Progenitor cell of endocrine pancreas (in vitro differentiated cells): ENCODE measurements at regions not wholly inside any gene's neighbourhood (a gene's known extent, or its start where the extent isn't known, plus 50 kb on each side); places are given as distances from the start of the nearest gene placed in this dataset.

Experiments
- DNase-seq: peaks from one replicate; pipeline ENCODE4 v3.0.0; 2021; ENCODE audit warnings: low spot score; ENCODE audit not compliant: unreplicated experiment
- H3K27ac Mint-ChIP-seq: 2 replicates; pipeline ENCODE4 v1.8.0; 2021; ENCODE audit warnings: mild to moderate bottlenecking, moderate library complexity, mixed read lengths
- H3K27me3 Mint-ChIP-seq: 2 replicates; pipeline ENCODE4 v1.8.0; 2021; ENCODE audit warnings: mixed read lengths
- H3K36me3 Mint-ChIP-seq: 2 replicates; pipeline ENCODE4 v1.8.0; 2022; ENCODE audit warnings: mixed read lengths; ENCODE audit not compliant: insufficient read depth
- H3K4me1 Mint-ChIP-seq: 2 replicates; pipeline ENCODE4 v1.8.0; 2021; ENCODE audit warnings: low read depth, mixed read lengths
- H3K4me3 Mint-ChIP-seq: 2 replicates; pipeline ENCODE4 v1.8.0; 2021; ENCODE audit warnings: low read depth, mild to moderate bottlenecking, moderate library complexity, mixed read lengths
- H3K9me3 Mint-ChIP-seq: 2 replicates; pipeline ENCODE4 v1.8.0; 2021; ENCODE audit warnings: low read depth, mixed read lengths
- TF ChIP-seq, protein P1 (sequence below): fragments of 200-600 bp; sonication (generic); IDR thresholded peaks from one replicate; pipeline ENCODE4 v1.5.0; 2021; ENCODE audit warnings: antibody characterized with exemption, mild to moderate bottlenecking; ENCODE audit not compliant: unreplicated experiment

- no peaks in the 10 kb centered on the region for H3K36me3 Mint-ChIP-seq
- TF ChIP-seq, protein P1, sequence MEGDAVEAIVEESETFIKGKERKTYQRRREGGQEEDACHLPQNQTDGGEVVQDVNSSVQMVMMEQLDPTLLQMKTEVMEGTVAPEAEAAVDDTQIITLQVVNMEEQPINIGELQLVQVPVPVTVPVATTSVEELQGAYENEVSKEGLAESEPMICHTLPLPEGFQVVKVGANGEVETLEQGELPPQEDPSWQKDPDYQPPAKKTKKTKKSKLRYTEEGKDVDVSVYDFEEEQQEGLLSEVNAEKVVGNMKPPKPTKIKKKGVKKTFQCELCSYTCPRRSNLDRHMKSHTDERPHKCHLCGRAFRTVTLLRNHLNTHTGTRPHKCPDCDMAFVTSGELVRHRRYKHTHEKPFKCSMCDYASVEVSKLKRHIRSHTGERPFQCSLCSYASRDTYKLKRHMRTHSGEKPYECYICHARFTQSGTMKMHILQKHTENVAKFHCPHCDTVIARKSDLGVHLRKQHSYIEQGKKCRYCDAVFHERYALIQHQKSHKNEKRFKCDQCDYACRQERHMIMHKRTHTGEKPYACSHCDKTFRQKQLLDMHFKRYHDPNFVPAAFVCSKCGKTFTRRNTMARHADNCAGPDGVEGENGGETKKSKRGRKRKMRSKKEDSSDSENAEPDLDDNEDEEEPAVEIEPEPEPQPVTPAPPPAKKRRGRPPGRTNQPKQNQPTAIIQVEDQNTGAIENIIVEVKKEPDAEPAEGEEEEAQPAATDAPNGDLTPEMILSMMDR = no peak
- H3K27me3 Mint-ChIP-seq = no peaks in the 10 kb centered on the region
- peaks cover 10% of the 10 kb centered on the region for H3K9me3 Mint-ChIP-seq
- H3K27ac Mint-ChIP-seq = no peak overlapping the region
- H3K4me3 Mint-ChIP-seq = no peak overlapping the region
- DNase-seq = no peak
- H3K4me1 Mint-ChIP-seq = no peaks in the 10 kb centered on the region
Measured at GRCh38 chr7:109835577-109835976, 1255.3 kb upstream of the LRRN3 start.

DNA sequence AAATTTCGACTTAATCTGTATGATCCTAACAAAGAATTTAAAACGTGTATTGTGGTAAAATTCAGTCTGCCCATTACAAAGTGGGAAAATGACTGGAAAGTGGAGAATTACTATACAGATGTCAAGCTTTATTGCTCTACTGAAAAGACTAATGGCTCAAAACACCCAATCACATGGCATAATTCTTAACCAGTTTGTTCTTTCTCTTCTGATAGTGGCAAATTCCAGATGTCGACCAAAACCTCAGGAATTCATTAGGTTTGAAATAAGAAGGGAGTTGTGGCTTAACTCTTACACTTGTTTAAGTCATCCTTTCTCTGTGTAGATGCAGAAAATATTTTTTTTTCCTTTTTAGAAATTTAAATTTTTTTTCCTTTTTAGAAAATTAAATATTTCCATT lies 1254.9 kb upstream of the LRRN3 start:
- no peak overlapping the region for H3K4me3 Mint-ChIP-seq
- no peak for DNase-seq
- H3K4me1 Mint-ChIP-seq = no peaks in the 10 kb centered on the region

DNA sequence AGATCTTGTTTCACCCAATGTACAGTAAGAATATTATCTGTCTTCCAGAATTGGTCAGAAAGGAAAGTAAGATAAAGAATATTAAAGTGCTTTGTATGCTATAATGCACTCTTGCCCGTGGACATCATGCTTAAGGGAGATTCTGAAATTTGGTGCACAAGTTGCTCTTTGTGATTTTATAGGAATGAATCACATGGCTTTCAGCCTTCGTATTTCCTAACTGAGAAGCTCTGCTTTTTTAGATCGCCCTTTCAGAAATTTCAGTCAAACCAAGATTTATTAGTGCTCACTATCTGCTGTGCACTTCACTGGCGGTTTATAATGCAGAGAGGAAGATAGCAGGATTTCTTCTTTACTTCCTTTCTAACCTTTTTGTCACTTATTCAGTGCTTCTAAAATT lies 1248.5 kb upstream of the LRRN3 start:
- no peaks in the 10 kb centered on the region for H3K27me3 Mint-ChIP-seq
- H3K9me3 Mint-ChIP-seq = peaks cover 4% of the 10 kb centered on the region
- no peak overlapping the region for H3K27ac Mint-ChIP-seq
- no peak for DNase-seq
- TF ChIP-seq, protein P1 = no peak
- H3K4me1 Mint-ChIP-seq = peaks cover 19% of the 10 kb centered on the region
- H3K36me3 Mint-ChIP-seq = no peaks in the 10 kb centered on the region
- no peak overlapping the region for H3K4me3 Mint-ChIP-seq

More for the DNA sequence above, 1254.9 kb upstream of the LRRN3 start:
- Mint-ChIP-seq H3K27me3 (no peaks in the 10 kb centered on the region), H3K27ac (no peak overlapping the region), H3K36me3 (no peaks in the 10 kb centered on the region), H3K9me3 (peaks cover 10% of the 10 kb centered on the region)
- TF ChIP-seq, protein P1 = no peak

DNA sequence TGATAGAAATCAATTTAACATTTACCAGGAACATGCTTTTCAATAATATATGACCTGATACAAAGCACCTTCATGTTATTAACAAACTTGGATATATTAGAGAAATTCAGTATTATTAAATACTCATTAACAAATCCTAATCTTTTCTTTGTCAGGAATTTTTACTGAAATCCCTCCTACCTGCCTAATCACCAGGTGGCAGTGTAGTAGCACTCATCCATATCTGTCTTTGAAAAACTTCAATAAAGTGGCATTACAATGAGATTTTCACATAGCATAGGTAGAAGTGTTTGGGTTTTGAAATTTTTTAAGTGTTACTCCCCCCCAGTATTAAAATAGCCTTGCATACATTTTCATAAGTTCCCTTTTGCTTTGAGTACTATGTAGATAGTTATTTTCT lies 1246.6 kb upstream of the LRRN3 start:
- Mint-ChIP-seq H3K4me1 (peaks cover 19% of the 10 kb centered on the region), H3K36me3 (no peaks in the 10 kb centered on the region), H3K27me3 (no peaks in the 10 kb centered on the region), H3K9me3 (no peaks in the 10 kb centered on the region), H3K4me3 (no peak overlapping the region), H3K27ac (no peak overlapping the region)
- TF ChIP-seq, protein P1 = peak; percentile 70
- no peak for DNase-seq

DNA sequence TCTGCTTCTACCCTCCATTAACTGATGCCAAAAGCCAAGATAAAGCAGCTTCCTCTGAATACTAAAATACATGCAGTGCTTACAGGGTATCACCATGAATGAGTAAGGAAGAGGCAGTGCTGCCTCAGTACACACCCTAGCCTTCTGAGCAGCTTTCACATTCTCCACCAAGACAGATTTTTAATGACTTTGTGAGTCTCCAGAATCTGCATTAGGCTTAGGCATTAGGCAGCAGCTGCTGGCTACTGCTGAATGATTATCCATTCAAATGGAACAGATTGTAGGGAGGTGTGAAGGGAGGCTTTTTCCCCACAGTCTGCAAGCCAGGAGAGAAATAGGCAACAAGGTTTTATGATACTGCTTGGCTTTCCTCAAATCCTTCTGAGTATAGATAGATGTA lies 1226.7 kb upstream of the LRRN3 start:
- H3K4me1 Mint-ChIP-seq = peaks cover 3% of the 10 kb centered on the region
- TF ChIP-seq, protein P1 = no peak
- peaks cover 1% of the 10 kb centered on the region for H3K36me3 Mint-ChIP-seq
- H3K27ac Mint-ChIP-seq = no peak overlapping the region
- H3K9me3 Mint-ChIP-seq = peaks cover 13% of the 10 kb centered on the region
- no peak overlapping the region for H3K4me3 Mint-ChIP-seq
- DNase-seq = no peak
- H3K27me3 Mint-ChIP-seq = no peaks in the 10 kb centered on the region
